HG02610 (cell line): ENCODE measurements at regions not wholly inside any gene's neighbourhood (a gene's known extent, or its start where the extent isn't known, plus 50 kb on each side); places are given as distances from the start of the nearest gene placed in this dataset.
A peak's percentile ranks its signal among the peaks of the same experiment; 100 is the strongest.
"Not testable (repeated sequence)": the region's sequence is repeated elsewhere in the genome, so short reads cannot be mapped to it uniquely, and the experiment has no call there.

Experiments used
- ATAC-seq: cut with Tn5 transposase; IDR thresholded peaks from one replicate; pipeline ENCODE4 v1.9.1; 2021; ENCODE audit warnings: mild to moderate bottlenecking, moderate library complexity; ENCODE audit not compliant: unreplicated experiment

GRCh38 chr3:106293161-106293560 lies 424.3 kb upstream of the CBLB start:
- ATAC-seq: no peak

DNA sequence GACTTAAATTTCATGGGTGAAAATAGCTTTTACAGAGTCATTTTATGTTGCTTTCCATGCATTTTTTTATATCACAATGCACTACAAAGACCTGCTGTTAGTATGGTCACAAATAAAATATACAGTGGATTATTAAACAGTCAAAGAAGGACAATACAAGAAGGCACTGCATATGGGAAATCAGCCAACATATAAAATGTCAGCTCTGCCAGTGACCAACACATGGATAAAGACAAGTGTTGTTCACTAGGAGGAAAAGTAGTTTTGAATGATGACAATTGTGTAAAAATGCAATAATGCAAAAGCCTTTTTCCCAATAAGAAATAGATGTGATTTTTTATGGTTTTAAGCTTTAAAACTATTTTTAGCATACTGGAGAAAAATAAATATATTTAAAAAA lies 425.3 kb upstream of the CBLB start:
- ATAC-seq: no peak

- ATAC-seq: no peak
Measured at GRCh38 chr3:106296062-106296461, 427.2 kb upstream of the CBLB start.

- peak; percentile 72 for ATAC-seq
Measured at GRCh38 chr3:106299300-106300098, 430.7 kb upstream of the CBLB start.

GRCh38 chr3:106302451-106303221 lies 433.8 kb upstream of the CBLB start:
- peak; percentile 88 for ATAC-seq

DNA sequence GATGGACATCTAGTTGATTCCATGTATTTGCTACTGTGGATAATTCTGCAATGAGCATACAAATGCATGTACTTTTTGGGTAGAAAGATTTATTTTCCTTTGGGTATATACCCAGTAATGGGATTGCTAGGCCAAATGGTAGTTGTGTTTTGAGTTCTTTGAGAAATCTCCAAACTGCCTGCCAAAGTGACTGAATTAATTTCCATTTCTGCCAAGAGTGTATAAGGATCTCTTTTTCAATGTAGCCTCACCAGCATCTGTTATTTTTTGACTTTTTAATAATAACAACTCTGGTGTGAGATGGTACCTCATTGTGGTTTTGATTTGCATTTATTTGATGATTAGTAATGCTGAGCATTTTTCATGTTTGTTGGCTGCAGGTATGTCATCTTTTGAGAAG lies 435.0 kb upstream of the CBLB start:
- no peak for ATAC-seq

DNA sequence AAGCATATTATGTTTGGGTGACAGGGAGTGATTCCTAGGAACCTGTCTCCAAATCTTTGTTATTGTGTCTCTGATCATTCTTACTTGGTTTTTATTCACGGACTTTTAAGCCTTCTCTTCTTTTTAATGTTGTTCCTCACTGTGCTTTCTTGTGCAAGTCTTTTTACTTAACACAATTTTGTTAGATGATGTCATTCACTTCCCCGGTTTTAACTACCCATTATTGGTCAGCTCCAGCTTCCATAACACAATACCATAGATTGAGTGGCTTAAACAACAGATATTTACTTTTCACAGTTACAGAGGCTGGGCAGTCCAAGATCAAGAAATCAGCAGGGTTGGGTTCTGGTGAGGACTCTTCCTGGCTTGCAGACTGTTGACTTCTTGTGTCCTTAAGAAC lies 436.3 kb upstream of the CBLB start:
- ATAC-seq: no peak

- ATAC-seq: no peak
Measured at GRCh38 chr3:106305882-106306435, 437.1 kb upstream of the CBLB start.

- no peak for ATAC-seq
Measured at GRCh38 chr3:106309274-106309673, 440.5 kb upstream of the CBLB start.

DNA sequence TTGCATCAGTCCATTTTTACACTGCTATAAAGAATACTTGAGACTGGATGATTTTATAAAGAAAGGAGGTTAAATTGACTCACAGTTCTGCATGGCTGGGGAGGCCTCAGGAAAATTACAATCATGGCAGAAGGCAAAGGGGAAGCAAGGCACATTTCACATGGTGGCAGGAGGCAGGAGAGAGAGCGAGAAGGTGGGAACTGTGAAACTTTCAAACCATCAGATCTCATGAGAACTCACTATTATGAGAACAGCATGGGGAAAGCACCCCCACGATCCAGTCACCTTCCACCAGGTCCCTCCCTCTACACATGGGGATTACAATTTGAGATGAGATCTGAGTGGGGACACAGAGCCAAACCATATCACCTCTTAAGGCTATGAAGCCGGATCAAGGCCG lies 441.0 kb upstream of the CBLB start:
- ATAC-seq: not testable (repeated sequence)

DNA sequence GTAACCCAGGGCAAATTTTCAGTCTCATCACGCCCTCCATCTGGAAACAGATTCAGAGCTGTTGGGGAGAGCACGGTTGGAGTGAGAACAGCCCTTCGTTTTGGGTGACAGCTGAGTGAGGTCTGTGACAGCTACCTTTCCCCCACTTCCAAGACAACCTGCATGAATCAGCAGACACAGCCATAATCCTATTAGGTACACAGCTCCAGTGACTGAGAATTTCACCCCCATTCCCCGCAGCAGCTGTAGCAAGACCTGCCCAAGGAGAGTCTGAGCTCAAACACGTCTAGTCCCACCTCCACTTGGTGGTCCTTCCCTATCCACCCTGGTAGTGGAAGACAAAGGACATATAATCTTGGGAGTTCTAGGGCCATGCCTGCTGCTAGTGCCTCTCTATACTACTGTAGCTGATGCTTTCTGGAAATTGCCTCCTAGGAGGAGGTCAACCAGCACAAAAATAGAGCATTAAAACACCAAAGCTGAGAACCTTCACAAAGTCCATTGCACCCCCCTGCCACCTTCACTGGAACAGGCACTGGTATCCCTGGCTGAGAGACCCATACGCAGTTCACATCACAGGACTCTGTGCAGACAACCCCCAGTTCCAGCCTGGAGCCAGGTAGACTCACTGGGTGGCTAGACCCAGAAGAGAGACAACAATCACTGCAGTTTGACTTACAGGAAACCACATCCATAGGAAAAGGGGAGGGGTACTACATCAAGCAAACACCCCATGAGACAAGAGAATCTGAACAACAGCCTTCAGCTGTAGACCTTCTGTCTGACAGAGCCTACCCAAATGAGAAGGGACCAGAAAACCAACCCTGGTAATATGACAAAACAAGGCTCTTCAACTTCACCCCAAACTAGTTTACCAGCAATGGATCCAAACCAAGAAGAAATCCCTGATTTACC lies 448.6 kb upstream of the CBLB start:
- no peak for ATAC-seq

DNA sequence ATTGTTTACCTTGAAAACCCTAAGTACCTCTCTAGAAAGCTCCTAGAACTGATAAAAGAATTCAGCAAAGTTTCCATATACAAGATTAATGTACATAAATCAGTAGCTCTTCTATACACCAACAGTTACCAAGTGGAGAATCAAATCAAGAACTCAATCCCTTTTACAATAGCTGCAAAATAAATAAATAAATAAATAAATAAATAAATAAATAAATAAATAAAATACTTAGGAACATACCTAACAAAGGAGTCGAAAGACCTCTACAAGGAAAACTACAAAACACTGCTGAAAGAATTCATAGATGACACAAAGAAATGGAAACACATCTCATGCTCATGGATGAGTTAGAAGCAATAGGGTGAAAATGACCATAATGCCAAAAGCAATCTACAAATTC lies 452.6 kb upstream of the CBLB start:
- ATAC-seq: not testable (repeated sequence)

DNA sequence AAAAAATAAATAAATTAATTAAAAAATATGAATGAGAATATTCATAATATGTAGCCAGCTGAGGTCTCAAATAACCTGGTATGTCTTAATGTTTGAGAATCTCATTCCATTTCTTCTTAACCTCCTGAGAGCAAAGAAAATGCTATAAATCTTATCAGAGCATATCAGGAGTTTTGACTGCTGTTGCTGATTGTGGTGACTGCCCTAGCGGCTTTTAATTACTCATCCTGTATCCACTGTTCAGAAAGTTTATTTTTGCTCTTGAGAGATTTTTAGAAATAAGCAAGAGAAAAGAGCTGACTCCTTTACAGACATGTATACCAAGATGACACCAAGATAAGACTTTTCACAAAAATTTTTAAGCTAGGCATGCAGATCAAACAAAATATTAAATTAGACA lies 454.8 kb upstream of the CBLB start:
- no peak for ATAC-seq

DNA sequence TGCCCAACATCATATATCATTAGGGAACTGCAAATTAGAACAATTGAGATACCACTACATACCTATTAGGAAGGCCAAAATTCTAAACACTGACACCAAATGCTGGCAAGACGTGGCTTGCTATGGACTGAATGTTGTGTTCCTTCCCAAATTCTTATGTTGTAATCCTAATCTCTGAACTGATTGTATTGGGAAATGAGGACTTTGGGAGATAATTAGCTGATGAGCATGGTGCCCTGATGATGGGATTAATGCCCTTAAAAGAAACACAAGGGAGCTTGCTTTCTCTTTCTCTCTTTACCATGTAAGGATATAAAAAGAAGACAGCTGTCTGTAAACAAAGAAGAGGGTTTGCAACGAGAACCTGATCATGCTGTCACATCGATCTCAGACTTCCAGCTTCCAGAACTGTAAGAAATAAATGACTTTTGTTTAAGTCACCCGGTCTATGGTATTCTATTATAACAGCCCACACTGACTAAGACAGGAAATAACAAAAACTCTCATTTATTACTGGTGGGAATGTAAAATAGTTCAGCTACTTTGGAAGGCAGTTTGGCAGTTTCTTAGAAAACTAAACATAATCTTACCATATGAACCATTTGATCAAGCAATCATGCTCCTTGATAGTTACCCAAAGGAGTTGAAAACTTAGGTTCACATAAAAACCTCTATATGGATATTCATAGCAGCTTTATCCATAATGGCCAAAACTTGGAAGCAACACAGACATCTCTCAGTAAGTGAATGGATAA lies 458.3 kb upstream of the CBLB start:
- ATAC-seq: no peak

DNA sequence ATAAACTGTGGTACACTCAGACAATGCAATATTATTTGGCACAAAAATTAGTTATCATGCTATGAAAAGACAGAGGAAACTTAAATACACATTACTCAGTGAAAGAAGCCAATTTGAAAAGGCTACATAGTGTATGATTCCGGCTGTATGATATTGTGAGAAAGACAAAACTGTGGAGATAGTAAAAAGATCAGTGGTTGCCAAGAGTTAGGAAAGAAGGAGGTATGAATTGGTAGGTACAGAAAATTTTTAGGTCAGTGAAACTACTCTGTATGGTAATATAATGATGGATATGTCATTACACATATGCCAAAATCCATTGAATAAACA lies 458.8 kb upstream of the CBLB start:
- no peak for ATAC-seq

GRCh38 chr3:106328224-106328623 lies 459.4 kb upstream of the CBLB start:
- no peak for ATAC-seq

GRCh38 chr3:106329521-106329920 lies 460.7 kb upstream of the CBLB start:
- no peak for ATAC-seq

DNA sequence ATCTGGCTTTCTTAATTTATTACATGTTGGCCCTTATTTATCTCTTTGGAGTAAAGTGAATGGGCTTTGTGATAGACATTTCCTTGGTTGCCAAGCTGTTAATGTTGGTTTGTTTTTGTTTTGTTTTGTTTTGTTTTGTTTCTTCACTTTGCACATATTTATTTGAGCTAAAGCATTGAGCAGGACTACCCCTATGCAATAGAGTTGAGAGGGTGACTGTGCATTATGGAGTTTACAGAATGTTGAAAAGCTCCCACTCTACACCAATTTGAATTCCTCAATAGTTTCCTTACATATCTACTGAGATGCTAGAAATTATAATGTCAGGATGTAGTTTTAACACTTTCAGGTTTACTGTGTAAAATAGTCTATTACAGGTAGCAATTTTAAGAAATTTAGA lies 462.8 kb upstream of the CBLB start:
- no peak for ATAC-seq

GRCh38 chr3:106332129-106332528 lies 463.3 kb upstream of the CBLB start:
- ATAC-seq: no peak

- ATAC-seq: peak; percentile 80
Measured at GRCh38 chr3:106332884-106333283, 464.1 kb upstream of the CBLB start.
